SK-N-SH (cell line): ENCODE measurements at regions not wholly inside any gene's neighbourhood (a gene's known extent, or its start where the extent isn't known, plus 50 kb on each side); places are given as distances from the start of the nearest gene placed in this dataset.

Source experiments
- CTCF ChIA-PET: fragments of 300-600, 350-600 bp; formaldehyde crosslinking; extraction: SDS; loops from one replicate; lab custom pipeline; 2021; lab: Yijun Ruan, JAX
- POLR2A ChIA-PET: fragments of 350-600 bp; sonication (Branson Sonifier 250); formaldehyde crosslinking; extraction: SDS; loops from one replicate; lab custom pipeline; 2020; ENCODE audit warnings: antibody characterized with exemption, inconsistent platforms; lab: Yijun Ruan, JAX
- DNase-seq: peaks from one replicate; pipeline ENCODE4 v3.0.0; 2012
- H2AFZ ChIP-seq: fragments of 200-600 bp; sonication (generic); 2 replicates; pipeline ENCODE4 v1.8.1; 2016; ENCODE audit warnings: antibody characterized with exemption, mild to moderate bottlenecking, low read depth
- H3F3A ChIP-seq: fragments of 200-600 bp; sonication (generic); replicated peaks from 2 replicates; pipeline ENCODE3; 2016; ENCODE audit warnings: antibody characterized with exemption, mild to moderate bottlenecking; ENCODE audit not compliant: insufficient read depth
- H3K27ac ChIP-seq, 2 experiments: fragments of 200-500 bp in 1 of 2; fragments of 200-600 bp in 1 of 2; sonication (Bioruptor generic) in 1 of 2; sonication (generic), shearing (Covaris generic) in 1 of 2; 2 replicates each; pipeline versions ENCODE4 v1.5.1 to v1.6.1; 2014 to 2016; ENCODE audit warnings: low read depth in 2 of 2, inconsistent platforms in 1 of 2, low read length in 1 of 2, mild to moderate bottlenecking in 1 of 2, mixed read lengths in 1 of 2
- H3K27me3 ChIP-seq: fragments of 200-600 bp; sonication (generic), shearing (Covaris generic); 2 replicates; pipeline ENCODE4 v1.6.1; 2016; ENCODE audit warnings: mixed run types; ENCODE audit not compliant: insufficient read depth
- H3K36me3 ChIP-seq, 2 experiments: fragments of 200-500 bp in 1 of 2; fragments of 200-600 bp in 1 of 2; sonication (Bioruptor generic) in 1 of 2; sonication (generic) in 1 of 2; replicated peaks in 1 of 2; 2 replicates each; pipeline versions ENCODE3 to v1.5.1; 2014 to 2016; ENCODE audit warnings: low read length in 1 of 2, mild to moderate bottlenecking in 1 of 2; ENCODE audit not compliant: insufficient read depth in 2 of 2, control insufficient read depth in 1 of 2
- H3K4me1 ChIP-seq, 2 experiments: fragments of 200-500 bp in 1 of 2; fragments of 200-600 bp in 1 of 2; sonication (Bioruptor generic) in 1 of 2; sonication (generic), shearing (Covaris generic) in 1 of 2; 2 replicates each; pipeline versions ENCODE4 v1.5.1 to v1.6.1; 2014 to 2016; ENCODE audit warnings: low read depth in 1 of 2, low read length in 1 of 2, mixed run types in 1 of 2; ENCODE audit not compliant: insufficient read depth in 2 of 2, control insufficient read depth in 1 of 2
- H3K4me2 ChIP-seq: fragments of 200-600 bp; sonication (generic), shearing (Covaris generic); 2 replicates; pipeline ENCODE4 v1.6.1; 2017; ENCODE audit warnings: mixed run types
- H3K4me3 ChIP-seq, 2 experiments: fragments of 200-500 bp in 1 of 2; fragments of 200-600 bp in 1 of 2; sonication (Bioruptor generic) in 1 of 2; sonication (generic), shearing (Covaris generic) in 1 of 2; 2 replicates each; pipeline versions ENCODE4 v1.5.1 to v1.8.1; 2014 to 2016; ENCODE audit warnings: low read depth in 2 of 2, inconsistent platforms in 1 of 2, low read length in 1 of 2, mild to moderate bottlenecking in 1 of 2, mixed read lengths in 1 of 2, moderate library complexity in 1 of 2
- H3K79me2 ChIP-seq: fragments of 200-600 bp; sonication (generic); 2 replicates; pipeline ENCODE4 v1.8.1; 2017; ENCODE audit warnings: mild to moderate bottlenecking; ENCODE audit not compliant: insufficient read depth
- H3K9ac ChIP-seq: fragments of 200-600 bp; sonication (generic); 2 replicates; pipeline ENCODE4 v1.6.1; 2017; ENCODE audit warnings: mixed run types
- H3K9me2 ChIP-seq: fragments of 200-600 bp; sonication (generic); 2 replicates; pipeline ENCODE4 v1.6.1; 2017; ENCODE audit warnings: mixed run types
- H3K9me3 ChIP-seq: fragments of 200-600 bp; sonication (generic); 2 replicates; pipeline ENCODE4 v1.6.1; 2017; ENCODE audit warnings: mixed run types, mild to moderate bottlenecking, moderate library complexity
- H4K20me1 ChIP-seq: fragments of 200-600 bp; sonication (generic); 2 replicates; pipeline ENCODE4 v1.6.1; 2017; ENCODE audit warnings: mild to moderate bottlenecking, mixed run types; ENCODE audit not compliant: insufficient read depth
- ELF1 ChIP-seq: IDR thresholded peaks from 2 replicates; pipeline ENCODE4 v1.4.0; 2012
- EP300 ChIP-seq, 2 experiments: IDR thresholded peaks; 2 replicates each; pipeline versions ENCODE4 v1.4.0 to v1.6.1; 2012; ENCODE audit warnings: borderline replicate concordance in 1 of 2, low read depth in 1 of 2, low read length in 1 of 2
- EZH2phosphoT487 ChIP-seq: fragments of 200-600 bp; sonication (generic); IDR thresholded peaks from 2 replicates; pipeline ENCODE4 v1.6.1; 2017; ENCODE audit warnings: low read depth, mixed run types, mild to moderate bottlenecking, antibody characterized with exemption, moderate library complexity, borderline replicate concordance
- FOSL2 ChIP-seq: IDR thresholded peaks from 2 replicates; pipeline ENCODE4 v1.4.0; 2012; ENCODE audit warnings: low read depth, mild to moderate bottlenecking, moderate library complexity, borderline replicate concordance
- FOXM1 ChIP-seq: IDR thresholded peaks from 2 replicates; pipeline ENCODE4 v1.4.0; 2012; ENCODE audit warnings: low read depth, mild to moderate bottlenecking
- IRF3 ChIP-seq: fragments of 150-350 bp; IDR thresholded peaks from 2 replicates; pipeline ENCODE4 v1.6.1; 2016; ENCODE audit warnings: mild to moderate bottlenecking, low read depth, low read length
- JUND ChIP-seq: IDR thresholded peaks from 2 replicates; pipeline ENCODE4 v1.4.0; 2012
- POLR2AphosphoS5 ChIP-seq: IDR thresholded peaks from 2 replicates; pipeline ENCODE4 v1.6.1; 2012; ENCODE audit warnings: low read depth, low read length
- RAD21 ChIP-seq: IDR thresholded peaks from 2 replicates; pipeline ENCODE4 v1.6.1; 2012; ENCODE audit warnings: mild to moderate bottlenecking, low read length
- RXRA ChIP-seq: IDR thresholded peaks from 2 replicates; pipeline ENCODE4 v1.4.0; 2012; ENCODE audit warnings: low read depth, mild to moderate bottlenecking, borderline replicate concordance
- TAF1 ChIP-seq: IDR thresholded peaks from 2 replicates; pipeline ENCODE4 v1.6.1; 2012; ENCODE audit warnings: low read depth, mild to moderate bottlenecking, low read length, moderate library complexity, borderline replicate concordance
- TCF12 ChIP-seq: IDR thresholded peaks from 2 replicates; pipeline ENCODE4 v1.4.0; 2012
- WGBS: methylation state at CpG from one replicate; pipeline ENCODE4 v1.1.6; 2017; ENCODE audit warnings: low lambda C conversion rate; 5-methylcytosine and 5-hydroxymethylcytosine counted together
- TF ChIP-seq, protein P1 (sequence below): IDR thresholded peaks from 2 replicates; pipeline ENCODE4; 2012
- TF ChIP-seq, protein P2 (sequence below): fragments of 150-350 bp; IDR thresholded peaks from 2 replicates; pipeline ENCODE4 v1.6.1; 2017; ENCODE audit warnings: antibody characterized with exemption, low read length, low read depth, borderline replicate concordance
- TF ChIP-seq, protein P3 (sequence below): fragments of 200-600 bp; sonication (generic); IDR thresholded peaks from 2 replicates; pipeline ENCODE4 v1.6.1; 2017; ENCODE audit warnings: antibody characterized with exemption, mild to moderate bottlenecking, moderate library complexity
- TF ChIP-seq, protein P4 (sequence below): IDR thresholded peaks from 2 replicates; pipeline ENCODE4 v1.4.0; 2012; ENCODE audit warnings: low read depth, borderline replicate concordance

DNA sequence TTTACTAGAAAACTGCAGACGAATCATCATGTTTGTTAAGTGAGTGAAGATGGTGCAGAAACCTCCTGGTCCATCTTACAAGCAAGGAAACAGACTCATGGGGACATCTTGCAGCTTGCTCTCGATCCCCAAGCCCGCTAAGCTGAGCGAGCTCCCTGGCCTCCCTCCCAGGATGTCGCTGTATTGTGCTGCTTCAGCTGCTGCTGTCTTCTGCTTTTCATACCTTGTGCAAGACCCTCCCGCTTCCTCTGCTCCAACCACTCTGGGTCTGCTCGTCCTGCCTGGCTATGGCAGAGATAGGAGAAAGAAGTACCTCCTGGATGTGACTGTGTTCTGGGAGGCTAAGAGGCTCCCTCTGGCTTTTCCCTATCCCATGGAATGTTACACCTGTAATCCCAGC, 285.2 kb upstream of the FZD8 start:
- H3K9ac ChIP-seq, result no peak overlapping the region
- no peak overlapping the region for H3K4me2 ChIP-seq
- ChIA-PET POLR2A (no interaction called here), CTCF (no interaction called here)
- no peaks in the 10 kb centered on the region for H3K9me2 ChIP-seq
- no peak for DNase-seq
- H3K4me3 ChIP-seq, result no peak overlapping the region
- H3K36me3 ChIP-seq, result no peaks in the 10 kb centered on the region
- no peaks in the 10 kb centered on the region for H3F3A ChIP-seq
- H3K27ac ChIP-seq, result no peak overlapping the region
- H3K9me3 ChIP-seq, result no peaks in the 10 kb centered on the region
- TF ChIP-seq FOXM1 (no peak), RXRA (no peak), TCF12 (no peak), JUND (no peak), FOSL2 (no peak), EP300 (IDR thresholded peaks at IDR 0.05; ENCODE audit: borderline replicate concordance in 1 of 2, low read depth in 1 of 2, low read length in 1 of 2) (no peak)
- TF ChIP-seq, protein P1, sequence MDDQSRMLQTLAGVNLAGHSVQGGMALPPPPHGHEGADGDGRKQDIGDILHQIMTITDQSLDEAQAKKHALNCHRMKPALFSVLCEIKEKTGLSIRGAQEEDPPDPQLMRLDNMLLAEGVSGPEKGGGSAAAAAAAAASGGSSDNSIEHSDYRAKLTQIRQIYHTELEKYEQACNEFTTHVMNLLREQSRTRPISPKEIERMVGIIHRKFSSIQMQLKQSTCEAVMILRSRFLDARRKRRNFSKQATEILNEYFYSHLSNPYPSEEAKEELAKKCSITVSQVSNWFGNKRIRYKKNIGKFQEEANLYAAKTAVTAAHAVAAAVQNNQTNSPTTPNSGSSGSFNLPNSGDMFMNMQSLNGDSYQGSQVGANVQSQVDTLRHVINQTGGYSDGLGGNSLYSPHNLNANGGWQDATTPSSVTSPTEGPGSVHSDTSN, result no peak
- TF ChIP-seq, protein P2, sequence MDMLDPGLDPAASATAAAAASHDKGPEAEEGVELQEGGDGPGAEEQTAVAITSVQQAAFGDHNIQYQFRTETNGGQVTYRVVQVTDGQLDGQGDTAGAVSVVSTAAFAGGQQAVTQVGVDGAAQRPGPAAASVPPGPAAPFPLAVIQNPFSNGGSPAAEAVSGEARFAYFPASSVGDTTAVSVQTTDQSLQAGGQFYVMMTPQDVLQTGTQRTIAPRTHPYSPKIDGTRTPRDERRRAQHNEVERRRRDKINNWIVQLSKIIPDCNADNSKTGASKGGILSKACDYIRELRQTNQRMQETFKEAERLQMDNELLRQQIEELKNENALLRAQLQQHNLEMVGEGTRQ, result no peak
- TF ChIP-seq, protein P3, sequence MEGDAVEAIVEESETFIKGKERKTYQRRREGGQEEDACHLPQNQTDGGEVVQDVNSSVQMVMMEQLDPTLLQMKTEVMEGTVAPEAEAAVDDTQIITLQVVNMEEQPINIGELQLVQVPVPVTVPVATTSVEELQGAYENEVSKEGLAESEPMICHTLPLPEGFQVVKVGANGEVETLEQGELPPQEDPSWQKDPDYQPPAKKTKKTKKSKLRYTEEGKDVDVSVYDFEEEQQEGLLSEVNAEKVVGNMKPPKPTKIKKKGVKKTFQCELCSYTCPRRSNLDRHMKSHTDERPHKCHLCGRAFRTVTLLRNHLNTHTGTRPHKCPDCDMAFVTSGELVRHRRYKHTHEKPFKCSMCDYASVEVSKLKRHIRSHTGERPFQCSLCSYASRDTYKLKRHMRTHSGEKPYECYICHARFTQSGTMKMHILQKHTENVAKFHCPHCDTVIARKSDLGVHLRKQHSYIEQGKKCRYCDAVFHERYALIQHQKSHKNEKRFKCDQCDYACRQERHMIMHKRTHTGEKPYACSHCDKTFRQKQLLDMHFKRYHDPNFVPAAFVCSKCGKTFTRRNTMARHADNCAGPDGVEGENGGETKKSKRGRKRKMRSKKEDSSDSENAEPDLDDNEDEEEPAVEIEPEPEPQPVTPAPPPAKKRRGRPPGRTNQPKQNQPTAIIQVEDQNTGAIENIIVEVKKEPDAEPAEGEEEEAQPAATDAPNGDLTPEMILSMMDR, result no peak
- 84% methylated on average over 7 of the region's 7 CpGs for WGBS
- H3K27me3 ChIP-seq, result no peaks in the 10 kb centered on the region
- no peaks in the 10 kb centered on the region for H3K4me1 ChIP-seq
- no peaks in the 10 kb centered on the region for H4K20me1 ChIP-seq
- no peak overlapping the region for H2AFZ ChIP-seq
- H3K79me2 ChIP-seq, result no peaks in the 10 kb centered on the region

DNA sequence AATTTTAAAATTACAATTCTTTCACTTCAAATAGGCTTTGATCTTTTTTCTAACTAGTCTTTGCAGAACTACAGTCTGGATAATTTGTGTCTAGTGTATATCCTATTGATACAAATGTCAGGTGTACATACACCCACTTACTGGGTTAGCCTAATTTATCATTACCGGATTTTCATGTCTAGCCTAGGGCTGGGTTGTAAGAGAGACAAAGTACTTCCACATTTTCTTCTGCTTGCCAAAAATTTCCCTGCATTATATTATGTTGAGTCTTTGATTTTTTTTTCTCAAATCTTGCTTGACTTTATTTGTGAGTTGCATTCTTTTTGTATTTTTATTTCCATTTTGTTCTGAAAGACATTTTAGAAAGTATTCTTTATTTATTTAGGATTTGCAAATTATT, 284.8 kb upstream of the FZD8 start:
- no peaks in the 10 kb centered on the region for H3K79me2 ChIP-seq
- no peak overlapping the region for H3K27ac ChIP-seq
- TF ChIP-seq EZH2phosphoT487, result no peak
- no peak for TF ChIP-seq POLR2AphosphoS5
- TF ChIP-seq, protein P3, result no peak
- no peak for TF ChIP-seq ELF1
- TF ChIP-seq IRF3, result no peak
- no peak for TF ChIP-seq TAF1
- TF ChIP-seq, protein P4, sequence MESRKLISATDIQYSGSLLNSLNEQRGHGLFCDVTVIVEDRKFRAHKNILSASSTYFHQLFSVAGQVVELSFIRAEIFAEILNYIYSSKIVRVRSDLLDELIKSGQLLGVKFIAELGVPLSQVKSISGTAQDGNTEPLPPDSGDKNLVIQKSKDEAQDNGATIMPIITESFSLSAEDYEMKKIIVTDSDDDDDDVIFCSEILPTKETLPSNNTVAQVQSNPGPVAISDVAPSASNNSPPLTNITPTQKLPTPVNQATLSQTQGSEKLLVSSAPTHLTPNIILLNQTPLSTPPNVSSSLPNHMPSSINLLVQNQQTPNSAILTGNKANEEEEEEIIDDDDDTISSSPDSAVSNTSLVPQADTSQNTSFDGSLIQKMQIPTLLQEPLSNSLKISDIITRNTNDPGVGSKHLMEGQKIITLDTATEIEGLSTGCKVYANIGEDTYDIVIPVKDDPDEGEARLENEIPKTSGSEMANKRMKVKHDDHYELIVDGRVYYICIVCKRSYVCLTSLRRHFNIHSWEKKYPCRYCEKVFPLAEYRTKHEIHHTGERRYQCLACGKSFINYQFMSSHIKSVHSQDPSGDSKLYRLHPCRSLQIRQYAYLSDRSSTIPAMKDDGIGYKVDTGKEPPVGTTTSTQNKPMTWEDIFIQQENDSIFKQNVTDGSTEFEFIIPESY, result no peak
- no peak for TF ChIP-seq RXRA
- TF ChIP-seq, protein P2, result no peak
- TF ChIP-seq FOSL2, result no peak
- no peak for TF ChIP-seq RAD21
- no peak for TF ChIP-seq JUND
- no peak overlapping the region for H3K4me3 ChIP-seq
- H3K4me1 ChIP-seq, result no peaks in the 10 kb centered on the region
- H3K27me3 ChIP-seq, result no peaks in the 10 kb centered on the region
- H3F3A ChIP-seq, result no peaks in the 10 kb centered on the region
- POLR2A ChIA-PET, result no interaction called here
- WGBS, result 82% methylated on average over 1 of the region's 1 CpG
- no peaks in the 10 kb centered on the region for H4K20me1 ChIP-seq
- no peak overlapping the region for H2AFZ ChIP-seq
- DNase-seq, result no peak
- H3K9me3 ChIP-seq, result no peaks in the 10 kb centered on the region
- H3K9me2 ChIP-seq, result no peaks in the 10 kb centered on the region
- no peak overlapping the region for H3K9ac ChIP-seq
- no peak overlapping the region for H3K4me2 ChIP-seq
- CTCF ChIA-PET, result no interaction called here
- no peaks in the 10 kb centered on the region for H3K36me3 ChIP-seq
